Fibroblast of villous mesenchyme (primary cell): ENCODE measurements at regions not wholly inside any gene's neighbourhood (a gene's known extent, or its start where the extent isn't known, plus 50 kb on each side); places are given as distances from the start of the nearest gene placed in this dataset.
"Not testable (repeated sequence)": the region's sequence is repeated elsewhere in the genome, so short reads cannot be mapped to it uniquely, and the experiment has no call there.

ENCODE experiments used
- DNase-seq: peaks from one replicate; pipeline ENCODE4 v3.0.0-alpha.2; 2010; ENCODE audit warnings: low read depth
- H3K4me3 ChIP-seq: 2 replicates; pipeline ENCODE4 v1.5.1; 2011; ENCODE audit warnings: low read depth, mild to moderate bottlenecking, low read length
- TF ChIP-seq, protein P1 (sequence below): IDR thresholded peaks from 2 replicates; pipeline ENCODE4 v1.5.1; 2012; ENCODE audit warnings: low read depth, mild to moderate bottlenecking, low read length; ENCODE audit not compliant: insufficient read depth

GRCh38 chr1:61547302-61547701 is 177.6 kb downstream of the TM2D1 start:
- not testable (repeated sequence) for DNase-seq, H3K4me3 ChIP-seq
- TF ChIP-seq, protein P1, sequence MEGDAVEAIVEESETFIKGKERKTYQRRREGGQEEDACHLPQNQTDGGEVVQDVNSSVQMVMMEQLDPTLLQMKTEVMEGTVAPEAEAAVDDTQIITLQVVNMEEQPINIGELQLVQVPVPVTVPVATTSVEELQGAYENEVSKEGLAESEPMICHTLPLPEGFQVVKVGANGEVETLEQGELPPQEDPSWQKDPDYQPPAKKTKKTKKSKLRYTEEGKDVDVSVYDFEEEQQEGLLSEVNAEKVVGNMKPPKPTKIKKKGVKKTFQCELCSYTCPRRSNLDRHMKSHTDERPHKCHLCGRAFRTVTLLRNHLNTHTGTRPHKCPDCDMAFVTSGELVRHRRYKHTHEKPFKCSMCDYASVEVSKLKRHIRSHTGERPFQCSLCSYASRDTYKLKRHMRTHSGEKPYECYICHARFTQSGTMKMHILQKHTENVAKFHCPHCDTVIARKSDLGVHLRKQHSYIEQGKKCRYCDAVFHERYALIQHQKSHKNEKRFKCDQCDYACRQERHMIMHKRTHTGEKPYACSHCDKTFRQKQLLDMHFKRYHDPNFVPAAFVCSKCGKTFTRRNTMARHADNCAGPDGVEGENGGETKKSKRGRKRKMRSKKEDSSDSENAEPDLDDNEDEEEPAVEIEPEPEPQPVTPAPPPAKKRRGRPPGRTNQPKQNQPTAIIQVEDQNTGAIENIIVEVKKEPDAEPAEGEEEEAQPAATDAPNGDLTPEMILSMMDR: peak; percentile 6

GRCh38 chr1:61544870-61545269 is 180.1 kb downstream of the TM2D1 start:
- not testable (repeated sequence) for H3K4me3 ChIP-seq, DNase-seq

DNA sequence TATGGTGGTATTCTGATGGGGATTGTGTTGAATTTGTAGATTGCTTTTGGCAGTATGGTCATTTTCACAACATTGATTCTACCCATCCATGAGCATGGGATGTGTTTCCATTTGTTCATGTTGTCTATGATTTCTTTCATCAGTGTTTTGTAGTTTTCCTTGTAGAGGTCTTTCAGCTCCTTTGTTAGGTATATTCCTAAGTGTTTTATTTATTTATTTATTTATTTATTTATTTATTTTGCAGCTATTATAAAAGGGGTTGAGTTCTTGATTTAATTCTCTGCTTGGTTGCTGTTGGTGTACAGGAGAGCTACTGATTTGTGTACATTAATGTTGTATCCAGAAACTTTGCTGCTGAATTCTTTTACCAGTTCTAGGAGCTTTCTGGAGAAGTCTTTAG is 181.4 kb downstream of the TM2D1 start:
- not testable (repeated sequence) for DNase-seq, H3K4me3 ChIP-seq

- H3K4me3 ChIP-seq: no peak overlapping the region
- no peak for DNase-seq
- TF ChIP-seq, protein P1: no peak
Observed at GRCh38 chr1:61539720-61540462, 185.1 kb downstream of the TM2D1 start.

GRCh38 chr1:61538228-61538627 is 186.7 kb downstream of the TM2D1 start:
- TF ChIP-seq, protein P1: no peak
- DNase-seq: no peak
- no peak overlapping the region for H3K4me3 ChIP-seq

GRCh38 chr1:61536174-61537108 is 188.5 kb downstream of the TM2D1 start:
- TF ChIP-seq, protein P1: no peak
- H3K4me3 ChIP-seq: no peak overlapping the region
- no peak for DNase-seq

GRCh38 chr1:61534847-61535246 is 190.1 kb downstream of the TM2D1 start:
- H3K4me3 ChIP-seq: no peak overlapping the region
- DNase-seq: no peak
- TF ChIP-seq, protein P1: no peak
